IMR-90 (cell line): ENCODE measurements at regions not wholly inside any gene's neighbourhood (a gene's known extent, or its start where the extent isn't known, plus 50 kb on each side); places are given as distances from the start of the nearest gene placed in this dataset.

Source experiments
- BHLHE40 ChIP-seq: fragments of 150-350 bp; IDR thresholded peaks from 2 replicates; pipeline ENCODE4 v1.6.1; 2016; ENCODE audit warnings: mild to moderate bottlenecking, low read depth, low read length
- CTCF ChIP-seq: conservative IDR thresholded peaks from 2 replicates; pipeline ENCODE4 v1.5.1; 2012; ENCODE audit warnings: mild to moderate bottlenecking, low read depth, low read length, improper control_type of control experiment
- POLR2A ChIP-seq: IDR thresholded peaks from 2 replicates; pipeline ENCODE4 v1.6.1; 2012; ENCODE audit warnings: mild to moderate bottlenecking, low read depth, low read length

- no peak for TF ChIP-seq CTCF
- no peak for TF ChIP-seq POLR2A
- no peak for TF ChIP-seq BHLHE40
These were observed 65.8 kb upstream of the PRKAR2B start for GRCh38 chr7:106978425-106979420.
